ENCODE measurements at regions not wholly inside any gene's neighbourhood (a gene's known extent, or its start where the extent isn't known, plus 50 kb on each side); places are given as distances from the start of the nearest gene placed in this dataset.

DNA sequence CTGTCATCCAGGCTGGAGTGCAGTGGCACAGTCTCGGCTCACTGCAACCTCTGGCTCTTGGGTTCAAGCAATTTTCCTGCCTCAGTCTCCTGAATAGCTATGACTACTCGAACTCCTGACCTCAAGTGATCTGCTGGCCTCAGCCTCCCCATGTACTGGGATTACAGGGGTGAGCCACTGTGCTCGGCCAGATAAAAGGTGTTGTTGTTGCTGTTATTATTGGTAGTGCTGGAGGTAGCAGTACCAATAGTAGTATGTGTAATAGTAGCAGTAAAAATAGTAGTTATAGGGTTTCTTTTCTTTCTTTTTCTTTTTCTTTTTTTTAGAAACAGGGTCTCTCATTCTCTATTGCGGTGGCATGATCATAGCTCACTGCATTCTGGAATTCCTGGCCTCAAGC, 592.1 kb downstream of the ARAP2 start:
- TF ChIP-seq, protein P1, sequence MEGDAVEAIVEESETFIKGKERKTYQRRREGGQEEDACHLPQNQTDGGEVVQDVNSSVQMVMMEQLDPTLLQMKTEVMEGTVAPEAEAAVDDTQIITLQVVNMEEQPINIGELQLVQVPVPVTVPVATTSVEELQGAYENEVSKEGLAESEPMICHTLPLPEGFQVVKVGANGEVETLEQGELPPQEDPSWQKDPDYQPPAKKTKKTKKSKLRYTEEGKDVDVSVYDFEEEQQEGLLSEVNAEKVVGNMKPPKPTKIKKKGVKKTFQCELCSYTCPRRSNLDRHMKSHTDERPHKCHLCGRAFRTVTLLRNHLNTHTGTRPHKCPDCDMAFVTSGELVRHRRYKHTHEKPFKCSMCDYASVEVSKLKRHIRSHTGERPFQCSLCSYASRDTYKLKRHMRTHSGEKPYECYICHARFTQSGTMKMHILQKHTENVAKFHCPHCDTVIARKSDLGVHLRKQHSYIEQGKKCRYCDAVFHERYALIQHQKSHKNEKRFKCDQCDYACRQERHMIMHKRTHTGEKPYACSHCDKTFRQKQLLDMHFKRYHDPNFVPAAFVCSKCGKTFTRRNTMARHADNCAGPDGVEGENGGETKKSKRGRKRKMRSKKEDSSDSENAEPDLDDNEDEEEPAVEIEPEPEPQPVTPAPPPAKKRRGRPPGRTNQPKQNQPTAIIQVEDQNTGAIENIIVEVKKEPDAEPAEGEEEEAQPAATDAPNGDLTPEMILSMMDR (IDR thresholded peaks at IDR 0.05), result no peak
- TF ChIP-seq POLR2A (IDR thresholded peaks at IDR 0.05), result no peak
